Choroid plexus epithelial cell (primary cell): ENCODE measurements at regions not wholly inside any gene's neighbourhood (a gene's known extent, or its start where the extent isn't known, plus 50 kb on each side); places are given as distances from the start of the nearest gene placed in this dataset.

Experiments used
- DNase-seq: peaks from one replicate; pipeline ENCODE4 v3.0.0-alpha.2; 2010; ENCODE audit warnings: low read depth
- H3K4me3 ChIP-seq: 2 replicates; pipeline ENCODE4 v1.5.1; 2011; ENCODE audit warnings: low read depth, mild to moderate bottlenecking, control low read depth, low read length, moderate library complexity
- CTCF ChIP-seq: conservative IDR thresholded peaks from 2 replicates; pipeline ENCODE4 v1.5.1; 2011; ENCODE audit warnings: low read depth, mild to moderate bottlenecking, control low read depth, inconsistent platforms, low read length, moderate library complexity

DNA sequence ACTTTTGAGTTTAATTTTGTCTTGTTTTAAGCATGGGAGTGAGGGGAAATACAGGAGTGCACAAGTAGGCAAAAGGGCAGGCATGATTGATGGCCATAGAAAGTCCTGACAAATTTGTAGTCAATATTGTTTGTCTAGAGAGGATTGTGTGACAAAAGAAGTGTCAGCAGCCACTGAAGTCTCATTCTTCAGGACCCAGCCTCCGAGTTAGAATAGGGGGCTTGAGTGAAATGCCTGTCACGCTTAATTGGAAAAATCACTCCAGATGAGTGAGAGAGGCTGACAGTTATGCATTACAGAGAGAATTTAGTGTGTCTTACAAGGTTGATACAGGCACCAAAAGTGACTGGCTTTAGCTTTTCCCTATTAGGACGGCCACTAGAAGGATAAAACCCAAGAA lies 81.9 kb upstream of the RPS23 start:
- no peak for DNase-seq
- no peak overlapping the region for H3K4me3 ChIP-seq
- TF ChIP-seq CTCF, result no peak

DNA sequence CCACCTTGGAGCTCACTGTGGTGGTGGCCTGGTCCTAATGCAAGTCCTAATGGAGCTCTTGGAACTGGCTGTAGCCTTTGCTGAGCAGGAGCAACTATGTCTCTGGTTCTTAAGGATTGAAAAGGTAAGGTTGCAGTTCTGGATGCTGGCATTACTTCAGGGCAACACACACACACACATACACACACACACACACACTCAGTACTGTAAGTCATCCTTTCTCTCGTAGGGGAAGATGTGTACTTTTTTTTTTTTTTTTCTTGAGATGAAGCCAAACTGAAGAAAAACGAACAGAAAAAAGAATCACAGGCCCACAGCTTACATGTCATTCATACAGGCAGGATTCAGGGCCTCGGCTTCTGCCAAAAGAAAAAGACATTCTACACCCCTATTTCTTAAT lies 81.1 kb upstream of the RPS23 start:
- DNase-seq, result peak; percentile 62
- H3K4me3 ChIP-seq, result no peak overlapping the region
- TF ChIP-seq CTCF, result no peak

DNA sequence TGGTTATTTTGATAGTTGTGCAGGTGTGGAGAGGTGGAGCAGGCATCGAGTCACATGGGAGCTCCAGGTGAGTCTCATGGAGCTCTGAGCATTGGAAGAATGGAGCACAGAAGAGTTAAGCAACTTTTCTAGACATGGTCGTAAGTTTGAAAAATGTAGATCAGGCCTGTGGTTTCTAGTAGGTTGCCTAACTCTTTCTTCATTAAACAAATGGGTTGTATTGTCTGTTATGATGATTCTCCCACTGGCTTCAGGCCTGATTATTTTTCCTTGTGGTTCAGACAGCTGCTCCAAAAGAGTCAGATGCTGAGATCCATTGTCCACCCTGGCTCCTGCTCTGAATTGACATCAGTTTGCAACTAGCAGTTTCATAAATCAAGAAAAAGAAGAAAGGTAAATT lies 80.3 kb upstream of the RPS23 start:
- peak; percentile 81 for DNase-seq
- no peak for TF ChIP-seq CTCF
- H3K4me3 ChIP-seq, result no peak overlapping the region

- H3K4me3 ChIP-seq, result no peak overlapping the region
- TF ChIP-seq CTCF, result no peak
- DNase-seq, result peak; percentile 93
These were observed 78.9 kb upstream of the RPS23 start for GRCh38 chr5:82356808-82357671.

DNA sequence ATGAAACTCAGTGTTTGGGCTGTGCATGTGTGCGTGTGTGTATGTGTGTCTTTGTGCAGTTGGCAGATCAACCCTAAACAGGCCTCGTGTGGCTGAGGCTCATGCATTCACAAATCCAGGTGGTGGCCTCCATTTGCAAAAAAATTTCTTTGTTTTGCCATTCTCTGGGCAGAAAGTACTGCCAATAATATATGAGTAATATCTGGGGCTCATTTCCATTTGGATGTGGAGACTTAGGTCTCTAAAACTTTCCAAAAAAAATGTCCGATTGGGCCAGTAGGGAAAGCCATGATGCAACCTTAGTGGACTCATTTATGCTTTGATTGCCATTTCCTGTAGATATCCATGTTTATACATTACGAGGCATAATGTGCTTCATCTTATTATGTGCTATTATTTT lies 77.9 kb upstream of the RPS23 start:
- TF ChIP-seq CTCF, result no peak
- no peak for DNase-seq
- H3K4me3 ChIP-seq, result no peak overlapping the region

DNA sequence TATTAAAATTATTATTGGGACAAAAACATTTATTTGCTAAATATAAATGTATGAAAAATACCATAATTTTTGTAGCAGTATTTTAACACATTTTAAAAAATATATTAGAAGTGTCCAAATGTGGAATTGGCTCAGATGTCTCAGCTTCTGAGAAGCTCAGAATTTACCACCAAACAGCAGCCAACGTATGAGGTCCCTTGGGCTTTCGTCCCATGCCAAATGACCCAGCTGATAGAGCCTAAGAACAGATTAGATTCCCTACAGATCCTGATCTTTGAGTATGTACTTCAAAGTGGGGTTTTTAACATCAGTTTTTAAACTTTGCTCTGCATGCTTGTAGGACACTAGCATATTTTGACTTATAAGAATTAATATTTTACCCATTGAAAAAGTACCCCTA lies 77.3 kb upstream of the RPS23 start:
- TF ChIP-seq CTCF, result no peak
- H3K4me3 ChIP-seq, result no peak overlapping the region
- DNase-seq, result no peak

DNA sequence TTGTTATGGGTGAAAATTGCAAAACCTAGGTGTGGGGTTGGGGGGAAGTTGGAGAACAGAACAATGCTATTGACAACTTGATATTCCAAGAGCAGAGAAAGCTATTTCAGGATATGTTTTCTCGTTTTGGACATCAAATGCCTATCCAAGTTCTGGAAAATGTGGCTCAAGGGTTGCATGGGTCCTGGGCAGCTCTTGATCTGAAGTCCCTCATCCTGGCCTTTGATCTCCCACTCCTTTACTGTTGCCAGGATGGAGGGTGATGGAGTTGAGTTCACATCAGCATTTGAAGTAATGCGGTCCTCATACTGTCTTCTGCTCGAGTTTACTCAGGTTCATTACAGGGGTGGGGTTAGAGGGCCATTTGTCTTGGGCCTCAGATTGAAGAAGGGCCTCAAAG lies 76.9 kb upstream of the RPS23 start:
- no peak overlapping the region for H3K4me3 ChIP-seq
- TF ChIP-seq CTCF, result no peak
- DNase-seq, result no peak
